H1 (cell line): ENCODE measurements at regions not wholly inside any gene's neighbourhood (a gene's known extent, or its start where the extent isn't known, plus 50 kb on each side); places are given as distances from the start of the nearest gene placed in this dataset.

Experiments
- CTCF ChIA-PET: fragments of 300-600 bp; sonication (Branson Sonifier 250); formaldehyde crosslinking; loops from one replicate; lab custom pipeline; 2021; ENCODE audit not compliant: partially characterized antibody; lab: Charles Lee
- POLR2A ChIA-PET: fragments of 300-600 bp; sonication (Branson Sonifier 250); formaldehyde crosslinking; loops from one replicate; lab custom pipeline; 2021; ENCODE audit warnings: inconsistent platforms; ENCODE audit not compliant: partially characterized antibody; lab: Charles Lee
- DNase-seq, 2 experiments: peaks; one replicate each; pipeline versions ENCODE4 v3.0.0 to v3.0.0-alpha.2; 2010 to 2022; ENCODE audit warnings: low spot score in 2 of 2, low read depth in 1 of 2, mixed read lengths in 1 of 2
- FAIRE-seq: peaks from 2 replicates; lab custom pipeline; 2011; peaks lifted over from hg19 to GRCh38; lab: Jason Lieb, UNC
- H2AFZ ChIP-seq: 2 replicates; pipeline ENCODE4 v1.8.1; 2012; ENCODE audit warnings: low read length, inconsistent platforms
- H2AK5ac ChIP-seq: 2 replicates; pipeline ENCODE4 v1.6.1; 2013; ENCODE audit warnings: low read depth, low read length
- H2BK120ac ChIP-seq: replicated peaks from 2 replicates; pipeline ENCODE3; 2013; ENCODE audit warnings: low read depth, low read length, inconsistent platforms
- H2BK12ac ChIP-seq: 2 replicates; pipeline ENCODE4 v1.6.1; 2013; ENCODE audit warnings: low read depth, low read length
- H2BK15ac ChIP-seq: 2 replicates; pipeline ENCODE4 v1.6.1; 2013; ENCODE audit warnings: low read length
- H2BK20ac ChIP-seq: 2 replicates; pipeline ENCODE4 v1.6.1; 2013; ENCODE audit warnings: low read length
- H2BK5ac ChIP-seq: 2 replicates; pipeline ENCODE4 v1.6.1; 2013; ENCODE audit warnings: low read depth, low read length
- H3K14ac ChIP-seq: 2 replicates; pipeline ENCODE4 v1.6.1; 2013; ENCODE audit warnings: inconsistent platforms; ENCODE audit not compliant: insufficient read length
- H3K18ac ChIP-seq: 2 replicates; pipeline ENCODE4 v1.6.1; 2013; ENCODE audit warnings: low read length; ENCODE audit errors: extremely low read depth
- H3K23ac ChIP-seq: 2 replicates; pipeline ENCODE4 v1.6.1; 2013; ENCODE audit warnings: inconsistent platforms; ENCODE audit not compliant: insufficient read length
- H3K23me2 ChIP-seq: 2 replicates; pipeline ENCODE4 v1.6.1; 2013; ENCODE audit warnings: low read depth, low read length
- H3K27ac ChIP-seq: 2 replicates; pipeline ENCODE4 v1.6.1; 2011; ENCODE audit warnings: low read depth, low read length, inconsistent platforms
- H3K27me3 ChIP-seq, 4 experiments: replicated peaks in 1 of 4; 1 replicate in 1 of 4; 2 replicates in 3 of 4; pipeline versions ENCODE4 v1.6.1 to v1.8.1; 2011 to 2013; ENCODE audit warnings: low read length in 3 of 4, mild to moderate bottlenecking in 3 of 4, inconsistent platforms in 2 of 4, mixed read lengths in 2 of 4, moderate library complexity in 1 of 4; ENCODE audit not compliant: control insufficient read depth in 3 of 4, insufficient read depth in 3 of 4; ENCODE audit errors: extremely low read depth in 1 of 4
- H3K36me3 ChIP-seq, 4 experiments: 2 replicates each; pipeline versions ENCODE4 v1.6.1 to v1.8.1; 2011 to 2013; ENCODE audit warnings: mild to moderate bottlenecking in 4 of 4, low read length in 3 of 4, moderate library complexity in 2 of 4, control low read depth in 1 of 4, inconsistent platforms in 1 of 4; ENCODE audit not compliant: insufficient read depth in 4 of 4, control insufficient read depth in 2 of 4
- H3K4ac ChIP-seq: replicated peaks from 2 replicates; pipeline ENCODE3; 2013; ENCODE audit warnings: low read length, low read depth, mixed read lengths, inconsistent platforms; ENCODE audit not compliant: insufficient read length
- H3K4me1 ChIP-seq, 4 experiments: replicated peaks in 1 of 4; 1 replicate in 1 of 4; 2 replicates in 3 of 4; pipeline versions ENCODE4 v1.6.1 to v1.8.1; 2011 to 2013; ENCODE audit warnings: low read length in 3 of 4, inconsistent platforms in 2 of 4, mixed read lengths in 1 of 4; ENCODE audit not compliant: insufficient read depth in 4 of 4, control insufficient read depth in 3 of 4
- H3K4me2 ChIP-seq, 2 experiments: 2 replicates each; pipeline versions ENCODE4 v1.6.1 to v1.8.1; 2011 to 2013; ENCODE audit warnings: low read depth in 2 of 2, low read length in 2 of 2, control low read depth in 1 of 2, inconsistent platforms in 1 of 2, mild to moderate bottlenecking in 1 of 2; ENCODE audit not compliant: insufficient read depth in 1 of 2
- H3K4me3 ChIP-seq, 4 experiments: fragments of 200-600, 300-600 bp in 1 of 4; sonication (generic), shearing (Covaris generic), sonication (Bioruptor Twin) in 1 of 4; 2 replicates each; pipeline versions ENCODE4 v1.5.1 to v1.8.1; 2011 to 2016; ENCODE audit warnings: low read length in 4 of 4, low read depth in 3 of 4, control low read depth in 2 of 4, inconsistent platforms in 2 of 4, mild to moderate bottlenecking in 2 of 4, mixed read lengths in 1 of 4, moderate library complexity in 1 of 4; ENCODE audit not compliant: insufficient read depth in 2 of 4; ENCODE audit errors: extremely low read depth in 1 of 4
- H3K56ac ChIP-seq: replicated peaks from 2 replicates; pipeline ENCODE3; 2013; ENCODE audit warnings: low read depth, mild to moderate bottlenecking, mixed read lengths, low read length, inconsistent platforms; ENCODE audit not compliant: insufficient read length
- H3K79me1 ChIP-seq: 2 replicates; pipeline ENCODE4 v1.6.1; 2013; ENCODE audit warnings: low read depth, low read length, control low read depth
- H3K79me2 ChIP-seq, 2 experiments: 2 replicates each; pipeline versions ENCODE4 v1.6.1 to v1.8.1; 2012 to 2013; ENCODE audit warnings: low read length in 2 of 2, mild to moderate bottlenecking in 2 of 2, inconsistent platforms in 1 of 2; ENCODE audit not compliant: insufficient read depth in 2 of 2, control insufficient read depth in 1 of 2
- H3K9ac ChIP-seq, 4 experiments: replicated peaks in 1 of 4; 1 replicate in 1 of 4; 2 replicates in 3 of 4; pipeline versions ENCODE4 v1.6.1 to v1.8.1; 2011 to 2013; ENCODE audit warnings: low read depth in 3 of 4, low read length in 3 of 4, control low read depth in 2 of 4, mild to moderate bottlenecking in 2 of 4, moderate library complexity in 2 of 4, inconsistent platforms in 1 of 4; ENCODE audit errors: extremely low read depth in 1 of 4
- H3K9me3 ChIP-seq, 2 experiments: 2 replicates each; pipeline versions ENCODE4 v1.6.1 to v1.8.1; 2012 to 2013; ENCODE audit warnings: mild to moderate bottlenecking in 2 of 2, moderate library complexity in 2 of 2, control low read depth in 1 of 2, inconsistent platforms in 1 of 2, low read depth in 1 of 2, low read length in 1 of 2, mixed read lengths in 1 of 2; ENCODE audit not compliant: insufficient read depth in 2 of 2
- H4K20me1 ChIP-seq, 2 experiments: replicated peaks in 1 of 2; 2 replicates each; pipeline versions ENCODE3 to v1.8.1; 2011 to 2013; ENCODE audit warnings: inconsistent platforms in 2 of 2, low read length in 2 of 2, mild to moderate bottlenecking in 1 of 2; ENCODE audit not compliant: insufficient read depth in 2 of 2, control insufficient read depth in 1 of 2
- H4K5ac ChIP-seq: 2 replicates; pipeline ENCODE4 v1.6.1; 2013; ENCODE audit warnings: low read length, low read depth, mixed read lengths, inconsistent platforms; ENCODE audit not compliant: insufficient read length
- H4K8ac ChIP-seq: 2 replicates; pipeline ENCODE4 v1.8.0; 2013; ENCODE audit warnings: mild to moderate bottlenecking, moderate library complexity, low read length, inconsistent platforms; ENCODE audit not compliant: insufficient read depth; ENCODE audit errors: extremely low read depth
- H4K91ac ChIP-seq: replicated peaks from 2 replicates; pipeline ENCODE3; 2013; ENCODE audit warnings: low read length, mixed read lengths, inconsistent platforms; ENCODE audit not compliant: insufficient read length
- ASH2L ChIP-seq: fragments of 200-600, 300-600 bp; sonication (generic); IDR thresholded peaks from one replicate; pipeline ENCODE4 v1.7.1; 2017; ENCODE audit warnings: low read length
- EP300 ChIP-seq, 2 experiments: IDR thresholded peaks; 1 replicate in 1 of 2; 2 replicates in 1 of 2; pipeline ENCODE4 v1.6.1; 2011 to 2012; ENCODE audit warnings: low read depth in 2 of 2, low read length in 2 of 2, mild to moderate bottlenecking in 2 of 2, borderline replicate concordance in 1 of 2, inconsistent platforms in 1 of 2, moderate library complexity in 1 of 2
- HDAC2 ChIP-seq, 2 experiments: fragments of 300-600 bp in 1 of 2; sonication (generic) in 1 of 2; IDR thresholded peaks; 2 replicates each; pipeline ENCODE4 v1.6.1; 2011 to 2012; ENCODE audit warnings: low read depth in 2 of 2, low read length in 2 of 2, mild to moderate bottlenecking in 2 of 2, moderate library complexity in 2 of 2, borderline replicate concordance in 1 of 2, inconsistent platforms in 1 of 2
- KDM1A ChIP-seq: fragments of 200-600, 300-600 bp; sonication (generic); IDR thresholded peaks from 2 replicates; pipeline ENCODE4 v1.7.1; 2016; ENCODE audit warnings: mild to moderate bottlenecking, low read length, borderline replicate concordance
- MAFK ChIP-seq: IDR thresholded peaks from 2 replicates; pipeline ENCODE4 v1.6.1; 2012; ENCODE audit warnings: low read depth, mild to moderate bottlenecking, improper control_type of control experiment, low read length
- MAX ChIP-seq: IDR thresholded peaks from 2 replicates; pipeline ENCODE4 v1.6.1; 2012; ENCODE audit warnings: inconsistent platforms
- SRF ChIP-seq: IDR thresholded peaks from 2 replicates; pipeline ENCODE4 v1.6.1; 2011; ENCODE audit warnings: mild to moderate bottlenecking, low read depth, low read length, moderate library complexity
- SUZ12 ChIP-seq: fragments of 200-600 bp; sonication (generic); IDR thresholded peaks from 2 replicates; pipeline ENCODE4 v1.6.1; 2012; ENCODE audit warnings: mild to moderate bottlenecking, inconsistent platforms, low read length, moderate library complexity, mixed read lengths
- TEAD4 ChIP-seq: IDR thresholded peaks from 2 replicates; pipeline ENCODE4 v1.6.1; 2012; ENCODE audit warnings: low read depth, low read length, inconsistent platforms, mixed read lengths
- WGBS, 2 experiments: shearing (Covaris generic) in 1 of 2; methylation state at CpG; one replicate each; pipeline versions ENCODE4 v1.1.6 to v1.1.7; 2013 to 2015; ENCODE audit warnings: low lambda C conversion rate in 2 of 2, mixed read lengths in 2 of 2, inconsistent platforms in 1 of 2, low coverage in 1 of 2, missing lambda C conversion rate in 1 of 2; ENCODE audit not compliant: insufficient replicate concordance in 2 of 2, insufficient coverage in 1 of 2, insufficient read length in 1 of 2; ENCODE audit errors: extremely low coverage in 1 of 2, missing lambda C conversion rate in 1 of 2; 5-methylcytosine and 5-hydroxymethylcytosine counted together

GRCh38 chr20:48471176-48471575 is 356.6 kb downstream of the PREX1 start:
- Histone ChIP-seq H3K23me2 (no peaks in the 10 kb centered on the region), H3K9me3 (no peaks in the 10 kb centered on the region), H4K20me1 (no peaks in the 10 kb centered on the region), H3K4me1 (no peaks in the 10 kb centered on the region), H3K36me3 (no peaks in the 10 kb centered on the region), H2BK5ac (no peak overlapping the region), H3K18ac (no peak overlapping the region), H4K91ac (no peak overlapping the region), H3K56ac (no peak overlapping the region), H3K27me3 (no peaks in the 10 kb centered on the region; a peak in 1 of 7 replicates), H2AFZ (no peak overlapping the region), H2BK15ac (no peak overlapping the region), H3K9ac (no peak overlapping the region), H4K8ac (no peak overlapping the region), H3K4me3 (no peak overlapping the region), H2BK120ac (no peak overlapping the region), H2BK12ac (no peak overlapping the region), H3K14ac (no peak overlapping the region), H3K4me2 (no peak overlapping the region), H3K4ac (no peak overlapping the region), H2AK5ac (no peak overlapping the region), H3K79me2 (no peaks in the 10 kb centered on the region), H3K23ac (no peak overlapping the region), H2BK20ac (no peak overlapping the region), H3K79me1 (no peaks in the 10 kb centered on the region), H3K27ac (no peak overlapping the region), H4K5ac (no peak overlapping the region)
- ChIA-PET POLR2A (no interaction called here), CTCF (interaction anchor here (0.8 kb wide), 1 partner anchor 17 kb away, joined by 3 read pairs; no protein-coding TSS in a partner anchor)
- WGBS, 2 experiments, result 56% methylated on average over 5 of the region's 5 CpGs; no CpG with 5 or more reads in 1 of the 2 experiments
- FAIRE-seq, result no peak
- DNase-seq, result no peak
- TF ChIP-seq ASH2L (no peak), KDM1A (no peak), TEAD4 (no peak), SRF (no peak), EP300 (IDR thresholded peaks at IDR 0.05; ENCODE audit: borderline replicate concordance in 1 of 2, low read depth in 2 of 2, low read length in 2 of 2) (no peak), SUZ12 (no peak), MAX (no peak), MAFK (no peak), HDAC2 (IDR thresholded peaks at IDR 0.05; ENCODE audit: borderline replicate concordance in 1 of 2, low read depth in 2 of 2, low read length in 2 of 2) (no peak)
